ENCODE measurements at regions not wholly inside any gene's neighbourhood (a gene's known extent, or its start where the extent isn't known, plus 50 kb on each side); places are given as distances from the start of the nearest gene placed in this dataset.

DNA sequence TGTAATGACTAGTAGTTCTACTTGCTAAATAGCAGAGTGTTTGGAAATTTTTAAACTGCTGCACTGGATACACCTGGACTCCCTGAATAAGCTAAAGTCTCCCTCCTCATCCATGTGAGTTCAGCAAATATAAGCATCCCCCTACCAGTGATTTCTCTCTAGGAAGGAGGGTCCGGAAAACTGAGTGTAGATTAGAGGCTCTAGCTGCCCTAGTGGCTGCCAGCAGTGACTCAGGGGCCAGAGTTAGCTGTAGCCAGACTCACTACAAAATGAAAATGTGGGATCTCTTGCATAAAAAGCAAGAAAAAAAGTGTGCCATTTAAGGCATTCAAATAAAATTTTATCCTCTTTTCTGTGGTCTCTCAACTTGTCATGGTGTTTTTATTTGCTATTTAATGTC is 485.0 kb upstream of the ATP11B start:
- TF ChIP-seq, protein P1, sequence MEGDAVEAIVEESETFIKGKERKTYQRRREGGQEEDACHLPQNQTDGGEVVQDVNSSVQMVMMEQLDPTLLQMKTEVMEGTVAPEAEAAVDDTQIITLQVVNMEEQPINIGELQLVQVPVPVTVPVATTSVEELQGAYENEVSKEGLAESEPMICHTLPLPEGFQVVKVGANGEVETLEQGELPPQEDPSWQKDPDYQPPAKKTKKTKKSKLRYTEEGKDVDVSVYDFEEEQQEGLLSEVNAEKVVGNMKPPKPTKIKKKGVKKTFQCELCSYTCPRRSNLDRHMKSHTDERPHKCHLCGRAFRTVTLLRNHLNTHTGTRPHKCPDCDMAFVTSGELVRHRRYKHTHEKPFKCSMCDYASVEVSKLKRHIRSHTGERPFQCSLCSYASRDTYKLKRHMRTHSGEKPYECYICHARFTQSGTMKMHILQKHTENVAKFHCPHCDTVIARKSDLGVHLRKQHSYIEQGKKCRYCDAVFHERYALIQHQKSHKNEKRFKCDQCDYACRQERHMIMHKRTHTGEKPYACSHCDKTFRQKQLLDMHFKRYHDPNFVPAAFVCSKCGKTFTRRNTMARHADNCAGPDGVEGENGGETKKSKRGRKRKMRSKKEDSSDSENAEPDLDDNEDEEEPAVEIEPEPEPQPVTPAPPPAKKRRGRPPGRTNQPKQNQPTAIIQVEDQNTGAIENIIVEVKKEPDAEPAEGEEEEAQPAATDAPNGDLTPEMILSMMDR (conservative IDR thresholded peaks at IDR 0.05; ENCODE audit: low read depth, low read length): no peak
- TF ChIP-seq EZH2 (IDR thresholded peaks at IDR 0.05; ENCODE audit: borderline replicate concordance, low read depth, low read length, poor library complexity, severe bottlenecking): no peak
